ENCODE measurements at regions not wholly inside any gene's neighbourhood (a gene's known extent, or its start where the extent isn't known, plus 50 kb on each side); places are given as distances from the start of the nearest gene placed in this dataset.

- WGBS, 2 donors, result 72 to 83% methylated on average over 2 of the region's 2 CpGs
- no peak overlapping the region for H3K4me3 ChIP-seq (ENCODE audit: low read depth in 1 of 2, low read length in 2 of 2)
- no peaks in the 10 kb centered on the region for H3K36me3 ChIP-seq (ENCODE audit: control insufficient read depth in 2 of 2, insufficient read depth in 2 of 2, low read length in 1 of 2)
- H3K27me3 ChIP-seq (ENCODE audit: control insufficient read depth in 1 of 2, insufficient read depth in 2 of 2, low read length in 2 of 2), result no peaks in the 10 kb centered on the region
- H3K27ac ChIP-seq (ENCODE audit: low read depth in 2 of 2, low read length in 1 of 2), result no peak overlapping the region
- H3K9me3 ChIP-seq (ENCODE audit: control insufficient read depth in 2 of 2, insufficient read depth in 1 of 2, low read depth in 1 of 2, low read length in 1 of 2), result peaks cover 0 to 6% of the 10 kb centered on the region in 2 donors
- H3K4me1 ChIP-seq (ENCODE audit: control insufficient read depth in 2 of 2, insufficient read depth in 2 of 2, low read length in 1 of 2), result no peaks in the 10 kb centered on the region
Measured at GRCh38 chr3:118272991-118273390, 761.7 kb downstream of the IGSF11 start.

- no peak overlapping the region for H3K4me3 ChIP-seq (ENCODE audit: low read depth in 1 of 2, low read length in 2 of 2)
- no peaks in the 10 kb centered on the region for H3K36me3 ChIP-seq (ENCODE audit: control insufficient read depth in 2 of 2, insufficient read depth in 2 of 2, low read length in 1 of 2)
- H3K27me3 ChIP-seq (ENCODE audit: control insufficient read depth in 1 of 2, insufficient read depth in 2 of 2, low read length in 2 of 2), result no peaks in the 10 kb centered on the region
- H3K27ac ChIP-seq (ENCODE audit: low read depth in 2 of 2, low read length in 1 of 2), result no peak overlapping the region
- H3K9me3 ChIP-seq (ENCODE audit: control insufficient read depth in 2 of 2, insufficient read depth in 1 of 2, low read depth in 1 of 2, low read length in 1 of 2), result no peaks in the 10 kb centered on the region
- 85 to 93% methylated on average over 1 of the region's 1 CpG for WGBS, 2 donors
- H3K4me1 ChIP-seq (ENCODE audit: control insufficient read depth in 2 of 2, insufficient read depth in 2 of 2, low read length in 1 of 2), result no peaks in the 10 kb centered on the region
Measured at GRCh38 chr3:118277814-118278213, 756.8 kb downstream of the IGSF11 start.

DNA sequence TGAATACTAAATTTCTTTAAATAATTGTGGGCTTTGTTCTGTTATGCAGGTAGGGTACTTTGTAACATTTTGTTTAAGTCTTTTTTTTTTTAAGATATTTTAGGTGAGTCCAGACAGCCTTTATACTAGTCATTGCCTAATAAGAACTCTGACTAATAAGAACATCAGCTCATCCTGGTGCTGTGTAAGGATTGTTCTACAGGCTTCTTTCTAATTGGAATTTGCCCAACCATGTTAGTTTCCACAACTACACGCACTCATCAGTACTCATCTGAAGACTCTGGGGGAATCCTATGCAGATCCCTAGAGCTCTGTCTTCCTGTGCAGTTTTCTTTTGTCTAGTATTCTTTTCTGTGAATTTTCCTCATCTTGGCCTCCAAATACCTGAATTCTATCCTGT is 741.8 kb downstream of the IGSF11 start:
- H3K9me3 ChIP-seq (ENCODE audit: control insufficient read depth in 2 of 2, insufficient read depth in 1 of 2, low read depth in 1 of 2, low read length in 1 of 2), result no peaks in the 10 kb centered on the region
- no peaks in the 10 kb centered on the region for H3K4me1 ChIP-seq (ENCODE audit: control insufficient read depth in 2 of 2, insufficient read depth in 2 of 2, low read length in 1 of 2)
- WGBS, 2 donors, result 70 to 77% methylated on average over 1 of the region's 1 CpG
- no peaks in the 10 kb centered on the region for H3K27me3 ChIP-seq (ENCODE audit: control insufficient read depth in 1 of 2, insufficient read depth in 2 of 2, low read length in 2 of 2)
- H3K4me3 ChIP-seq (ENCODE audit: low read depth in 1 of 2, low read length in 2 of 2), result no peak overlapping the region
- no peak overlapping the region for H3K27ac ChIP-seq (ENCODE audit: low read depth in 2 of 2, low read length in 1 of 2)
- H3K36me3 ChIP-seq (ENCODE audit: control insufficient read depth in 2 of 2, insufficient read depth in 2 of 2, low read length in 1 of 2), result no peaks in the 10 kb centered on the region

- H3K4me3 ChIP-seq (ENCODE audit: low read depth in 1 of 2, low read length in 2 of 2), result no peak overlapping the region
- H3K27me3 ChIP-seq (ENCODE audit: control insufficient read depth in 1 of 2, insufficient read depth in 2 of 2, low read length in 2 of 2), result no peaks in the 10 kb centered on the region
- no peaks in the 10 kb centered on the region for H3K9me3 ChIP-seq (ENCODE audit: control insufficient read depth in 2 of 2, insufficient read depth in 1 of 2, low read depth in 1 of 2, low read length in 1 of 2)
- no peak overlapping the region for H3K27ac ChIP-seq (ENCODE audit: low read depth in 2 of 2, low read length in 1 of 2)
- H3K4me1 ChIP-seq (ENCODE audit: control insufficient read depth in 2 of 2, insufficient read depth in 2 of 2, low read length in 1 of 2), result no peaks in the 10 kb centered on the region
- H3K36me3 ChIP-seq (ENCODE audit: control insufficient read depth in 2 of 2, insufficient read depth in 2 of 2, low read length in 1 of 2), result no peaks in the 10 kb centered on the region
Measured at GRCh38 chr3:118298133-118298532, 736.5 kb downstream of the IGSF11 start.

GRCh38 chr3:118304557-118304956 is 730.1 kb downstream of the IGSF11 start:
- Histone ChIP-seq H3K9me3 (ENCODE audit: control insufficient read depth in 2 of 2, insufficient read depth in 1 of 2, low read depth in 1 of 2, low read length in 1 of 2) (peaks cover 0 to 2% of the 10 kb centered on the region in 2 donors), H3K36me3 (ENCODE audit: control insufficient read depth in 2 of 2, insufficient read depth in 2 of 2, low read length in 1 of 2) (no peaks in the 10 kb centered on the region), H3K4me3 (ENCODE audit: low read depth in 1 of 2, low read length in 2 of 2) (no peak overlapping the region), H3K27me3 (ENCODE audit: control insufficient read depth in 1 of 2, insufficient read depth in 2 of 2, low read length in 2 of 2) (no peaks in the 10 kb centered on the region), H3K27ac (ENCODE audit: low read depth in 2 of 2, low read length in 1 of 2) (no peak overlapping the region), H3K4me1 (ENCODE audit: control insufficient read depth in 2 of 2, insufficient read depth in 2 of 2, low read length in 1 of 2) (no peaks in the 10 kb centered on the region)
- WGBS, 2 donors, result 27 to 41% methylated on average over 1 of the region's 1 CpG

GRCh38 chr3:118332699-118333098 is 701.9 kb downstream of the IGSF11 start:
- Histone ChIP-seq H3K9me3 (ENCODE audit: control insufficient read depth in 2 of 2, insufficient read depth in 1 of 2, low read depth in 1 of 2, low read length in 1 of 2) (peaks cover 4 to 8% of the 10 kb centered on the region in 2 donors), H3K27ac (ENCODE audit: low read depth in 2 of 2, low read length in 1 of 2) (no peak overlapping the region), H3K4me3 (ENCODE audit: low read depth in 1 of 2, low read length in 2 of 2) (no peak overlapping the region), H3K36me3 (ENCODE audit: control insufficient read depth in 2 of 2, insufficient read depth in 2 of 2, low read length in 1 of 2) (no peaks in the 10 kb centered on the region), H3K4me1 (ENCODE audit: control insufficient read depth in 2 of 2, insufficient read depth in 2 of 2, low read length in 1 of 2) (no peaks in the 10 kb centered on the region), H3K27me3 (ENCODE audit: control insufficient read depth in 1 of 2, insufficient read depth in 2 of 2, low read length in 2 of 2) (no peaks in the 10 kb centered on the region)
- 97 to 98% methylated on average over 2 of the region's 2 CpGs for WGBS, 2 donors

DNA sequence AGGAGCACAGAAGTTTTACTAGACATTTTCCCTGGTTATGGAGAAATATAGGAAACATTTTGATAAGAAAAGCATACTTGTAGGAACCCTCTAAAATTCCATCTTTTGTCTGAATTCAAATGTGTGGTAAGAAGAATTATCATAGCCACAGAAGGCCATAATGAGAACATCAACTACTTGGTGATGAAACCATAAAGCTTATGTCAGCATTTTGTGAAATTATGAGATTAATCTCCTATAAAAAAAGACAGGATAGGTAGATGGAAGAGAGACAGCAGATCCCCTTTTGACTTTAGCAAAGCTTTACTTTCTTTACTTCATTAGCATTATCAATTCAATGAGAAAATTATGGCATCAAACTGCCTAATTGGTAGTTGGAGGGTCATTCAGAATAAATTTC is 697.0 kb downstream of the IGSF11 start:
- H3K27ac ChIP-seq (ENCODE audit: low read depth in 2 of 2, low read length in 1 of 2), result no peak overlapping the region
- no peak overlapping the region for H3K4me3 ChIP-seq (ENCODE audit: low read depth in 1 of 2, low read length in 2 of 2)
- H3K27me3 ChIP-seq (ENCODE audit: control insufficient read depth in 1 of 2, insufficient read depth in 2 of 2, low read length in 2 of 2), result no peaks in the 10 kb centered on the region
- H3K36me3 ChIP-seq (ENCODE audit: control insufficient read depth in 2 of 2, insufficient read depth in 2 of 2, low read length in 1 of 2), result no peaks in the 10 kb centered on the region
- peaks cover 4 to 8% of the 10 kb centered on the region in 2 donors for H3K9me3 ChIP-seq (ENCODE audit: control insufficient read depth in 2 of 2, insufficient read depth in 1 of 2, low read depth in 1 of 2, low read length in 1 of 2)
- H3K4me1 ChIP-seq (ENCODE audit: control insufficient read depth in 2 of 2, insufficient read depth in 2 of 2, low read length in 1 of 2), result no peaks in the 10 kb centered on the region

- Histone ChIP-seq H3K4me1 (ENCODE audit: control insufficient read depth in 2 of 2, insufficient read depth in 2 of 2, low read length in 1 of 2) (no peaks in the 10 kb centered on the region), H3K27ac (ENCODE audit: low read depth in 2 of 2, low read length in 1 of 2) (no peak overlapping the region), H3K27me3 (ENCODE audit: control insufficient read depth in 1 of 2, insufficient read depth in 2 of 2, low read length in 2 of 2) (no peaks in the 10 kb centered on the region), H3K4me3 (ENCODE audit: low read depth in 1 of 2, low read length in 2 of 2) (no peak overlapping the region), H3K36me3 (ENCODE audit: control insufficient read depth in 2 of 2, insufficient read depth in 2 of 2, low read length in 1 of 2) (no peaks in the 10 kb centered on the region), H3K9me3 (ENCODE audit: control insufficient read depth in 2 of 2, insufficient read depth in 1 of 2, low read depth in 1 of 2, low read length in 1 of 2) (no peaks in the 10 kb centered on the region)
Measured at GRCh38 chr3:118347396-118348168, 687.1 kb downstream of the IGSF11 start.

DNA sequence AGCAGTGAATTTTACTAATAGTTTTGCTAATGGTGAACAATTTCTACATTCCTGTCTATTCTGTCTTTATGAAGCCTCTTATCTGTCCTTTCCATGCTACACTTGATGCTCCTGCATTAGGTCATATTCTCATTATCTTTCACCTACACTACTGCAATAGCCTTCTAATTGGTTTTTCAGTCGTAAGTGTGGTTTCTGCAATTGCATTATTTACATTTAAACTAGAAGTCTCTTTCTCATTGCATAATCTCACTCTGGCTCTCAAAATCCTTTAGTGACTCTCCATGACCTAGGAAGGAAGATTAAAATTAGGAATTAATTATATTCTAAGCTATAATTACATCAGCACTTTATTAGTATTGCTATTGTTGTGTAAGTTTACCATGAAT is 686.5 kb downstream of the IGSF11 start:
- WGBS, 2 donors, result 53 to 80% methylated on average over 1 of the region's 1 CpG
- Histone ChIP-seq H3K4me3 (ENCODE audit: low read depth in 1 of 2, low read length in 2 of 2) (no peak overlapping the region), H3K9me3 (ENCODE audit: control insufficient read depth in 2 of 2, insufficient read depth in 1 of 2, low read depth in 1 of 2, low read length in 1 of 2) (no peaks in the 10 kb centered on the region), H3K36me3 (ENCODE audit: control insufficient read depth in 2 of 2, insufficient read depth in 2 of 2, low read length in 1 of 2) (no peaks in the 10 kb centered on the region), H3K27ac (ENCODE audit: low read depth in 2 of 2, low read length in 1 of 2) (no peak overlapping the region), H3K4me1 (ENCODE audit: control insufficient read depth in 2 of 2, insufficient read depth in 2 of 2, low read length in 1 of 2) (no peaks in the 10 kb centered on the region), H3K27me3 (ENCODE audit: control insufficient read depth in 1 of 2, insufficient read depth in 2 of 2, low read length in 2 of 2) (no peaks in the 10 kb centered on the region)

- Histone ChIP-seq H3K9me3 (ENCODE audit: control insufficient read depth in 2 of 2, insufficient read depth in 1 of 2, low read depth in 1 of 2, low read length in 1 of 2) (peaks cover 10 to 12% of the 10 kb centered on the region in 2 donors), H3K4me1 (ENCODE audit: control insufficient read depth in 2 of 2, insufficient read depth in 2 of 2, low read length in 1 of 2) (no peaks in the 10 kb centered on the region), H3K4me3 (ENCODE audit: low read depth in 1 of 2, low read length in 2 of 2) (no peak overlapping the region), H3K27me3 (ENCODE audit: control insufficient read depth in 1 of 2, insufficient read depth in 2 of 2, low read length in 2 of 2) (no peaks in the 10 kb centered on the region), H3K27ac (ENCODE audit: low read depth in 2 of 2, low read length in 1 of 2) (no peak overlapping the region), H3K36me3 (ENCODE audit: control insufficient read depth in 2 of 2, insufficient read depth in 2 of 2, low read length in 1 of 2) (no peaks in the 10 kb centered on the region)
- WGBS, 2 donors, result 67 to 76% methylated on average over 1 of the region's 1 CpG
Measured at GRCh38 chr3:118354556-118354955, 680.1 kb downstream of the IGSF11 start.

All from esophagus (tissue), 2 donors.